Peyer's patch (tissue), 4 donors: ENCODE measurements at regions not wholly inside any gene's neighbourhood (a gene's known extent, or its start where the extent isn't known, plus 50 kb on each side); places are given as distances from the start of the nearest gene placed in this dataset.

ENCODE experiments used
- CTCF ChIP-seq, 6 experiments: fragments of 450-650 bp in 4 of 6; fragments of 200-600 bp in 2 of 6; sonication (generic) in 1 of 6; IDR thresholded peaks; one replicate each; pipeline ENCODE4 v1.5.1; 2017 to 2019; ENCODE audit warnings: antibody characterized with exemption in 6 of 6, mild to moderate bottlenecking in 3 of 6, moderate library complexity in 1 of 6
- POLR2A ChIP-seq, 2 donors: fragments of 450-650 bp; IDR thresholded peaks; one replicate each; pipeline ENCODE4 v1.5.1; 2017; ENCODE audit warnings: antibody characterized with exemption in 2 of 2, mild to moderate bottlenecking in 2 of 2, moderate library complexity in 2 of 2

GRCh38 chr6:104411302-104411701 lies 448.4 kb downstream of the HACE1 start:
- TF ChIP-seq CTCF (IDR thresholded peaks at IDR 0.05) (no peak), POLR2A (IDR thresholded peaks at IDR 0.05) (no peak)
